Stimulated activated CD8-positive, alpha-beta memory T cell treated with anti-CD3 and anti-CD28 coated beads, Interleukin-7, amount 100 ng/mL, for 48 hours (primary cell): ENCODE measurements at regions not wholly inside any gene's neighbourhood (a gene's known extent, or its start where the extent isn't known, plus 50 kb on each side); places are given as distances from the start of the nearest gene placed in this dataset.
"Not testable (repeated sequence)": the region's sequence is repeated elsewhere in the genome, so short reads cannot be mapped to it uniquely, and the experiment has no call there.

Source experiments
- DNase-seq, 2 donors: peaks; one replicate each; pipeline ENCODE4 v3.0.0-alpha.2; 2020; ENCODE audit warnings: low read depth in 1 of 2; ENCODE audit errors: extremely low read depth in 1 of 2

GRCh38 chr2:75932996-75933395 is 222.3 kb upstream of the GCFC2 start:
- no peak for DNase-seq

GRCh38 chr2:75928093-75928492 is 217.4 kb upstream of the GCFC2 start:
- no peak for DNase-seq

- DNase-seq: no peak
Observed at GRCh38 chr2:75925331-75926024, 214.8 kb upstream of the GCFC2 start.

GRCh38 chr2:75922191-75922590 is 211.5 kb upstream of the GCFC2 start:
- no peak for DNase-seq

- no peak for DNase-seq
Observed at GRCh38 chr2:75920859-75921551, 210.3 kb upstream of the GCFC2 start.

GRCh38 chr2:75915851-75916634 is 205.3 kb upstream of the GCFC2 start:
- no peak for DNase-seq

- no peak for DNase-seq
Observed at GRCh38 chr2:75896779-75897366, 186.2 kb upstream of the GCFC2 start.

GRCh38 chr2:75894170-75894569 is 183.5 kb upstream of the GCFC2 start:
- no peak for DNase-seq

GRCh38 chr2:75892490-75892889 is 181.8 kb upstream of the GCFC2 start:
- no peak for DNase-seq

- DNase-seq: no peak
Observed at GRCh38 chr2:75882530-75882929, 171.8 kb upstream of the GCFC2 start.

- not testable (repeated sequence) for DNase-seq
Observed at GRCh38 chr2:75875606-75876005, 164.9 kb upstream of the GCFC2 start.

GRCh38 chr2:75871762-75872614 is 161.3 kb upstream of the GCFC2 start:
- not testable (repeated sequence) for DNase-seq

GRCh38 chr2:75870651-75871137 is 160.0 kb upstream of the GCFC2 start:
- DNase-seq: no peak

- DNase-seq: no peak
Observed at GRCh38 chr2:75870133-75870532, 159.4 kb upstream of the GCFC2 start.

GRCh38 chr2:75865702-75866101 is 155.0 kb upstream of the GCFC2 start:
- DNase-seq: no peak

- DNase-seq: no peak
Observed at GRCh38 chr2:75865083-75865482, 154.4 kb upstream of the GCFC2 start.

- DNase-seq: no peak
Observed at GRCh38 chr2:75862547-75862946, 151.8 kb upstream of the GCFC2 start.

GRCh38 chr2:75853436-75853835 is 142.7 kb upstream of the GCFC2 start:
- DNase-seq: no peak

- DNase-seq: no peak
Observed at GRCh38 chr2:75852639-75853038, 141.9 kb upstream of the GCFC2 start.

- no peak for DNase-seq
Observed at GRCh38 chr2:75846683-75847190, 136.0 kb upstream of the GCFC2 start.
